Spleen (tissue), 11 donors: ENCODE measurements at regions not wholly inside any gene's neighbourhood (a gene's known extent, or its start where the extent isn't known, plus 50 kb on each side); places are given as distances from the start of the nearest gene placed in this dataset.
A peak's percentile ranks its signal among the peaks of the same experiment; 100 is the strongest.

Experiments
- DNase-seq: peaks from one replicate; pipeline ENCODE4 v3.0.0-alpha.2; 2020
- H3K27ac ChIP-seq, 8 donors: fragments of 200-600 bp; sonication (generic) in 7 of 8; 1 replicate in 4 of 8; 2 replicates in 4 of 8; pipeline versions ENCODE4 v1.5.0 to v1.8.0; 2016 to 2021; ENCODE audit warnings: inconsistent platforms in 4 of 8, mild to moderate bottlenecking in 4 of 8, moderate library complexity in 1 of 8
- H3K27me3 ChIP-seq, 7 donors: fragments of 200-600 bp; sonication (generic) in 6 of 7; replicated peaks in 1 of 7; 1 replicate in 4 of 7; 2 replicates in 3 of 7; pipeline versions ENCODE4 v1.5.0 to v1.8.0; 2016 to 2021; ENCODE audit warnings: inconsistent platforms in 3 of 7, mild to moderate bottlenecking in 1 of 7
- H3K36me3 ChIP-seq, 6 donors: fragments of 200-600 bp; sonication (generic) in 5 of 6; 1 replicate in 4 of 6; 2 replicates in 2 of 6; pipeline versions ENCODE4 v1.5.0 to v1.8.0; 2016 to 2021; ENCODE audit warnings: inconsistent platforms in 2 of 6
- H3K4me1 ChIP-seq, 6 donors: fragments of 200-600 bp; sonication (generic) in 5 of 6; 1 replicate in 3 of 6; 2 replicates in 3 of 6; pipeline versions ENCODE4 v1.5.0 to v1.8.0; 2016 to 2021; ENCODE audit warnings: inconsistent platforms in 3 of 6
- H3K4me3 ChIP-seq, 8 donors: fragments of 200-600 bp; sonication (generic) in 7 of 8; 1 replicate in 4 of 8; 2 replicates in 4 of 8; pipeline versions ENCODE4 v1.5.0 to v1.8.0; 2016 to 2021; ENCODE audit warnings: inconsistent platforms in 4 of 8, mild to moderate bottlenecking in 4 of 8, moderate library complexity in 2 of 8
- H3K9me3 ChIP-seq, 8 donors: fragments of 200-600 bp; sonication (generic) in 7 of 8; 1 replicate in 4 of 8; 2 replicates in 4 of 8; pipeline versions ENCODE4 v1.5.0 to v1.8.0; 2016 to 2021; ENCODE audit warnings: inconsistent platforms in 4 of 8
- CTCF ChIP-seq, 11 experiments: fragments of 200-600 bp in 7 of 11; fragments of 450-650 bp in 4 of 11; sonication (generic) in 4 of 11; IDR thresholded peaks in 8 of 11; conservative IDR thresholded peaks in 3 of 11; 1 replicate in 7 of 11; 2 replicates in 4 of 11; pipeline versions ENCODE4 v1.4.0 to v1.8.0; 2016 to 2021; ENCODE audit warnings: antibody characterized with exemption in 11 of 11, inconsistent platforms in 4 of 11, mild to moderate bottlenecking in 1 of 11
- POLR2A ChIP-seq, 3 donors: fragments of 450-650 bp; IDR thresholded peaks; one replicate each; pipeline ENCODE4 v1.5.1; 2017; ENCODE audit warnings: antibody characterized with exemption in 3 of 3, mild to moderate bottlenecking in 1 of 3
- POLR2AphosphoS5 ChIP-seq, 3 donors: sonication (generic); formaldehyde crosslinking; IDR thresholded peaks; one replicate each; pipeline ENCODE4 v1.5.1; 2017; ENCODE audit warnings: antibody characterized with exemption in 3 of 3
- WGBS, 5 donors: extraction: QIAGEN DNeasy Blood & Tissue Kit in 3 of 5; methylation state at CpG; one replicate each; pipeline versions ENCODE4 v1.1.5 to v1.1.7; 2013 to 2018; 5-methylcytosine and 5-hydroxymethylcytosine counted together
- intact Hi-C: fragments of 100-400 bp; cut with DNase I; formaldehyde crosslinking; loops from one replicate; pipeline ENCODE4 v1.15.0; 2023; ENCODE audit warnings: low total_unique reads
- donor health status: healthy with polysubstance abuse.
- donor health status: DM: no; HTN: no; CAD: no; lungs with moderate emphysema.
- donor health status: DM: no; HTN: no; CAD: no.
- donor health status: Bipolar disorder and iron deficiency.
- donor health status: healthy.
- donor health status: DM: no; HTN: no; CAD: no.
- donor health status: DM: yes; HTN: yes; CAD: no.

GRCh38 chr9:118170032-118170955, 466.1 kb downstream of the TLR4 start:
- Histone ChIP-seq H3K36me3 (no peaks in the 10 kb centered on the region), H3K27ac (no peak overlapping the region), H3K4me3 (no peak overlapping the region), H3K27me3 (no peaks in the 10 kb centered on the region), H3K4me1 (no peaks in the 10 kb centered on the region), H3K9me3 (no peaks in the 10 kb centered on the region)
- TF ChIP-seq POLR2A (IDR thresholded peaks at IDR 0.05) (no peak), POLR2AphosphoS5 (IDR thresholded peaks at IDR 0.05) (no peak), CTCF (IDR thresholded peaks at IDR 0.05 in 8 of 11, conservative IDR thresholded peaks at IDR 0.05 in 3 of 11) (peak in 7 of 11 experiments; percentile 16 to 57 (median 35))
- 34 to 40% (median 36%) methylated on average over 6 of the region's 6 CpGs for WGBS, 5 donors
- DNase-seq, result no peak
- intact Hi-C loops, result no loop called here

- TF ChIP-seq POLR2A (IDR thresholded peaks at IDR 0.05), result no peak
- TF ChIP-seq CTCF (IDR thresholded peaks at IDR 0.05 in 8 of 11, conservative IDR thresholded peaks at IDR 0.05 in 3 of 11), result no peak
- TF ChIP-seq POLR2AphosphoS5 (IDR thresholded peaks at IDR 0.05), result no peak
- DNase-seq, result no peak
- Histone ChIP-seq H3K4me3 (no peak overlapping the region), H3K9me3 (no peaks in the 10 kb centered on the region), H3K36me3 (no peaks in the 10 kb centered on the region), H3K27me3 (no peaks in the 10 kb centered on the region), H3K27ac (no peak overlapping the region), H3K4me1 (no peaks in the 10 kb centered on the region)
- intact Hi-C loops, result no loop called here
Measured at GRCh38 chr9:118177241-118177640, 473.0 kb downstream of the TLR4 start.

- H3K36me3 ChIP-seq, result no peaks in the 10 kb centered on the region
Measured at GRCh38 chr9:118183576-118183975, 479.4 kb downstream of the TLR4 start.

GRCh38 chr9:118187408-118187807, 483.2 kb downstream of the TLR4 start:
- Histone ChIP-seq H3K27me3 (no peaks in the 10 kb centered on the region), H3K27ac (no peak overlapping the region), H3K4me1 (no peaks in the 10 kb centered on the region), H3K4me3 (no peak overlapping the region), H3K9me3 (peaks cover 0 to 10% (median 0%) of the 10 kb centered on the region in 8 donors), H3K36me3 (no peaks in the 10 kb centered on the region)
- WGBS, 5 donors, result 70 to 83% (median 80%) methylated on average over 1 of the region's 1 CpG
- no peak for TF ChIP-seq CTCF (IDR thresholded peaks at IDR 0.05 in 8 of 11, conservative IDR thresholded peaks at IDR 0.05 in 3 of 11)
- no peak for TF ChIP-seq POLR2AphosphoS5 (IDR thresholded peaks at IDR 0.05)
- no peak for DNase-seq
- intact Hi-C loops, result no loop called here

More at GRCh38 chr9:118183576-118183975, 479.4 kb downstream of the TLR4 start:
- 82 to 95% (median 85%) methylated on average over 2 of the region's 2 CpGs for WGBS, 5 donors
- no peak overlapping the region for H3K27ac ChIP-seq
- no peaks in the 10 kb centered on the region for H3K9me3 ChIP-seq
- TF ChIP-seq POLR2AphosphoS5 (IDR thresholded peaks at IDR 0.05), result no peak
- intact Hi-C loops, result no loop called here
- H3K4me3 ChIP-seq, result no peak overlapping the region
- no peaks in the 10 kb centered on the region for H3K4me1 ChIP-seq
- H3K27me3 ChIP-seq, result no peaks in the 10 kb centered on the region
- no peak for DNase-seq
